Activated naive CD4-positive, alpha-beta T cell treated with anti-CD3 and anti-CD28 coated beads, Interleukin-2, amount 10 ng/mL, durations not matched to agents 7 days and 5 days (primary cell): ENCODE measurements at regions not wholly inside any gene's neighbourhood (a gene's known extent, or its start where the extent isn't known, plus 50 kb on each side); places are given as distances from the start of the nearest gene placed in this dataset.

ENCODE experiments used
- CTCF ChIA-PET: fragments of 350-600 bp; sonication (Branson Sonifier 250); formaldehyde crosslinking; loops from one replicate; lab custom pipeline; 2021; ENCODE audit warnings: antibody characterized with exemption; lab: Charles Lee
- DNase-seq: peaks from one replicate; pipeline ENCODE4 v3.0.0-alpha.2; 2020
- H3K27ac Mint-ChIP-seq: one replicate; pipeline ENCODE4 v1.8.0; 2021; ENCODE audit warnings: mild to moderate bottlenecking, moderate library complexity, mixed read lengths
- H3K27me3 Mint-ChIP-seq: one replicate; pipeline ENCODE4 v1.8.0; 2021; ENCODE audit warnings: mild to moderate bottlenecking, mixed read lengths
- H3K36me3 Mint-ChIP-seq: one replicate; pipeline ENCODE4 v1.8.0; 2021; ENCODE audit warnings: mixed read lengths
- H3K4me1 Mint-ChIP-seq: one replicate; pipeline ENCODE4 v1.8.0; 2021; ENCODE audit warnings: mixed read lengths
- H3K4me3 Mint-ChIP-seq: one replicate; pipeline ENCODE4 v1.8.0; 2021; ENCODE audit warnings: mild to moderate bottlenecking, moderate library complexity, mixed read lengths
- H3K9me3 Mint-ChIP-seq: one replicate; pipeline ENCODE4 v1.8.0; 2021; ENCODE audit warnings: mixed read lengths

GRCh38 chr11:110011595-110011994 is 81.6 kb upstream of the ZC3H12C start:
- no peaks in the 10 kb centered on the region for H3K27me3 Mint-ChIP-seq
- H3K4me1 Mint-ChIP-seq: no peaks in the 10 kb centered on the region
- no peaks in the 10 kb centered on the region for H3K36me3 Mint-ChIP-seq
- no peak overlapping the region for H3K4me3 Mint-ChIP-seq
- CTCF ChIA-PET: no interaction called here
- no peak for DNase-seq
- H3K9me3 Mint-ChIP-seq: no peaks in the 10 kb centered on the region
- no peak overlapping the region for H3K27ac Mint-ChIP-seq

- CTCF ChIA-PET: no interaction called here
- Mint-ChIP-seq H3K36me3 (no peaks in the 10 kb centered on the region), H3K27me3 (no peaks in the 10 kb centered on the region), H3K9me3 (no peaks in the 10 kb centered on the region), H3K27ac (no peak overlapping the region), H3K4me1 (no peaks in the 10 kb centered on the region), H3K4me3 (no peak overlapping the region)
- no peak for DNase-seq
Measured at GRCh38 chr11:110015695-110016094, 77.5 kb upstream of the ZC3H12C start.

- Mint-ChIP-seq H3K27me3 (no peaks in the 10 kb centered on the region), H3K4me1 (no peaks in the 10 kb centered on the region), H3K4me3 (no peak overlapping the region), H3K27ac (no peak overlapping the region), H3K9me3 (peaks cover 3% of the 10 kb centered on the region), H3K36me3 (no peaks in the 10 kb centered on the region)
- CTCF ChIA-PET: no interaction called here
- DNase-seq: no peak
Measured at GRCh38 chr11:110019675-110020074, 73.5 kb upstream of the ZC3H12C start.

GRCh38 chr11:110022548-110022947 is 70.6 kb upstream of the ZC3H12C start:
- CTCF ChIA-PET: no interaction called here
- H3K9me3 Mint-ChIP-seq: peaks cover 3% of the 10 kb centered on the region
- H3K27ac Mint-ChIP-seq: no peak overlapping the region
- no peaks in the 10 kb centered on the region for H3K27me3 Mint-ChIP-seq
- H3K4me3 Mint-ChIP-seq: no peak overlapping the region
- DNase-seq: no peak
- H3K36me3 Mint-ChIP-seq: no peaks in the 10 kb centered on the region
- no peaks in the 10 kb centered on the region for H3K4me1 Mint-ChIP-seq

- CTCF ChIA-PET: no interaction called here
- Mint-ChIP-seq H3K27me3 (no peaks in the 10 kb centered on the region), H3K9me3 (peaks cover 3% of the 10 kb centered on the region), H3K4me1 (no peaks in the 10 kb centered on the region), H3K27ac (no peak overlapping the region), H3K36me3 (no peaks in the 10 kb centered on the region), H3K4me3 (no peak overlapping the region)
- no peak for DNase-seq
Measured at GRCh38 chr11:110023711-110024110, 69.5 kb upstream of the ZC3H12C start.

GRCh38 chr11:110026858-110027626 is 66.2 kb upstream of the ZC3H12C start:
- Mint-ChIP-seq H3K27ac (no peak overlapping the region), H3K9me3 (peaks cover 3% of the 10 kb centered on the region), H3K27me3 (no peaks in the 10 kb centered on the region), H3K4me1 (no peaks in the 10 kb centered on the region), H3K4me3 (no peak overlapping the region), H3K36me3 (no peaks in the 10 kb centered on the region)
- CTCF ChIA-PET: no interaction called here
- DNase-seq: no peak

- H3K9me3 Mint-ChIP-seq: peaks cover 3% of the 10 kb centered on the region
- H3K27me3 Mint-ChIP-seq: no peaks in the 10 kb centered on the region
- no peak overlapping the region for H3K27ac Mint-ChIP-seq
- no peak for DNase-seq
- CTCF ChIA-PET: interaction anchor here (1.2 kb wide), 1 partner anchor 36 kb away, joined by 4 read pairs; no protein-coding TSS in a partner anchor
- H3K36me3 Mint-ChIP-seq: no peaks in the 10 kb centered on the region
- no peaks in the 10 kb centered on the region for H3K4me1 Mint-ChIP-seq
- no peak overlapping the region for H3K4me3 Mint-ChIP-seq
Measured at GRCh38 chr11:110027627-110028371, 65.4 kb upstream of the ZC3H12C start.

- no peak overlapping the region for H3K27ac Mint-ChIP-seq
- no peaks in the 10 kb centered on the region for H3K27me3 Mint-ChIP-seq
- H3K36me3 Mint-ChIP-seq: no peaks in the 10 kb centered on the region
- no peak for DNase-seq
- no peak overlapping the region for H3K4me3 Mint-ChIP-seq
- CTCF ChIA-PET: interaction anchor here (1.2 kb wide), 1 partner anchor 35 kb away, joined by 4 read pairs; no protein-coding TSS in a partner anchor
- H3K4me1 Mint-ChIP-seq: no peaks in the 10 kb centered on the region
- H3K9me3 Mint-ChIP-seq: no peaks in the 10 kb centered on the region
Measured at GRCh38 chr11:110028921-110029320, 64.3 kb upstream of the ZC3H12C start.

GRCh38 chr11:110029714-110030113 is 63.5 kb upstream of the ZC3H12C start:
- no peak overlapping the region for H3K4me3 Mint-ChIP-seq
- no peaks in the 10 kb centered on the region for H3K9me3 Mint-ChIP-seq
- H3K27ac Mint-ChIP-seq: no peak overlapping the region
- H3K4me1 Mint-ChIP-seq: no peaks in the 10 kb centered on the region
- H3K36me3 Mint-ChIP-seq: no peaks in the 10 kb centered on the region
- no peaks in the 10 kb centered on the region for H3K27me3 Mint-ChIP-seq
- CTCF ChIA-PET: no interaction called here
- DNase-seq: no peak

GRCh38 chr11:110031171-110031570 is 62.0 kb upstream of the ZC3H12C start:
- no peak overlapping the region for H3K27ac Mint-ChIP-seq
- H3K27me3 Mint-ChIP-seq: no peaks in the 10 kb centered on the region
- CTCF ChIA-PET: no interaction called here
- no peaks in the 10 kb centered on the region for H3K4me1 Mint-ChIP-seq
- H3K4me3 Mint-ChIP-seq: no peak overlapping the region
- DNase-seq: no peak
- no peaks in the 10 kb centered on the region for H3K9me3 Mint-ChIP-seq
- H3K36me3 Mint-ChIP-seq: no peaks in the 10 kb centered on the region

GRCh38 chr11:110032259-110032658 is 60.9 kb upstream of the ZC3H12C start:
- no peaks in the 10 kb centered on the region for H3K36me3 Mint-ChIP-seq
- no peak overlapping the region for H3K4me3 Mint-ChIP-seq
- H3K9me3 Mint-ChIP-seq: no peaks in the 10 kb centered on the region
- no peak for DNase-seq
- CTCF ChIA-PET: no interaction called here
- H3K27me3 Mint-ChIP-seq: no peaks in the 10 kb centered on the region
- no peak overlapping the region for H3K27ac Mint-ChIP-seq
- no peaks in the 10 kb centered on the region for H3K4me1 Mint-ChIP-seq

GRCh38 chr11:110032957-110033570 is 60.1 kb upstream of the ZC3H12C start:
- CTCF ChIA-PET: no interaction called here
- no peak overlapping the region for H3K27ac Mint-ChIP-seq

GRCh38 chr11:110034806-110035205 is 58.4 kb upstream of the ZC3H12C start:
- no peaks in the 10 kb centered on the region for H3K27me3 Mint-ChIP-seq
- no peaks in the 10 kb centered on the region for H3K36me3 Mint-ChIP-seq
- DNase-seq: no peak
- H3K4me1 Mint-ChIP-seq: no peaks in the 10 kb centered on the region
- CTCF ChIA-PET: interaction anchor here (0.7 kb wide), 1 partner anchor 15 kb away, joined by 4 read pairs; no protein-coding TSS in a partner anchor
- H3K9me3 Mint-ChIP-seq: no peaks in the 10 kb centered on the region
- no peak overlapping the region for H3K27ac Mint-ChIP-seq
- H3K4me3 Mint-ChIP-seq: no peak overlapping the region

More at GRCh38 chr11:110032957-110033570, 60.1 kb upstream of the ZC3H12C start:
- no peak for DNase-seq
- H3K36me3 Mint-ChIP-seq: no peaks in the 10 kb centered on the region
- H3K27me3 Mint-ChIP-seq: no peaks in the 10 kb centered on the region
- no peak overlapping the region for H3K4me3 Mint-ChIP-seq
- no peaks in the 10 kb centered on the region for H3K4me1 Mint-ChIP-seq
- no peaks in the 10 kb centered on the region for H3K9me3 Mint-ChIP-seq

- DNase-seq: no peak
- Mint-ChIP-seq H3K9me3 (no peaks in the 10 kb centered on the region), H3K4me3 (no peak overlapping the region), H3K27ac (no peak overlapping the region), H3K4me1 (no peaks in the 10 kb centered on the region), H3K27me3 (no peaks in the 10 kb centered on the region), H3K36me3 (no peaks in the 10 kb centered on the region)
- CTCF ChIA-PET: interaction anchor here (0.7 kb wide), 1 partner anchor 14 kb away, joined by 4 read pairs; no protein-coding TSS in a partner anchor
Measured at GRCh38 chr11:110035357-110035756, 57.8 kb upstream of the ZC3H12C start.
